ENCODE measurements at regions not wholly inside any gene's neighbourhood (a gene's known extent, or its start where the extent isn't known, plus 50 kb on each side); places are given as distances from the start of the nearest gene placed in this dataset.

DNA sequence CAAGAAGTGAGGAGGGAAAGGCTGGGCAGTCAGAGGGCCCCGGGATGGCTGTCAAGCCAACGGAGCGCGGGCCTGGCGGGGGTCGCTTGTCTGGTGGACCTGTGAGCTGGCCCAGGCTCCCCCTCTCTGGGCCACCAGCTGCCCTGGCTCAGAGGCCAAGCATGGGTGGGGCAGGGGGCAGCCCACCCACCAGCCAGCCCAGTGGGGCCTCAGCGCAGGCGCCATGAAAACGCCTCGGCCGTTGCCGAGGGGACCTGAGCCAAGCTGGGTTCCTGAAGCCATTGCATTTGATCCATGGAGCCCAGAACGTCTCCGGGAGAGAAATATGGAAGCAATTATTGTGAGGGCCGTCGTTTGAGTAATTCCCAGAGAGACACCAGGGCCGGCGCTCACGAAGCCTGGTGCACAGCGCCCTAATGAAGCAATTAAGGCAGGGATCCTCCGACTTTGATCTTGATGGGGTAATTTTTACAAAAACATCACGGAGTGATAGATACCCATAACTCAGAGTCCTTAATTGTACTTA lies 90.5 kb upstream of the TTC34 start:
- H3K9me3 ChIP-seq: no peaks in the 10 kb centered on the region
- H3K4me3 ChIP-seq: no peak overlapping the region
- H3K36me3 ChIP-seq: no peaks in the 10 kb centered on the region
- intact Hi-C loops (cut with DNase I): no loop called here
- FAIRE-seq (no peak), ATAC-seq (no peak), DNase-seq (no peak)
- no peaks in the 10 kb centered on the region for H3K27me3 ChIP-seq
- TF ChIP-seq, protein P1, sequence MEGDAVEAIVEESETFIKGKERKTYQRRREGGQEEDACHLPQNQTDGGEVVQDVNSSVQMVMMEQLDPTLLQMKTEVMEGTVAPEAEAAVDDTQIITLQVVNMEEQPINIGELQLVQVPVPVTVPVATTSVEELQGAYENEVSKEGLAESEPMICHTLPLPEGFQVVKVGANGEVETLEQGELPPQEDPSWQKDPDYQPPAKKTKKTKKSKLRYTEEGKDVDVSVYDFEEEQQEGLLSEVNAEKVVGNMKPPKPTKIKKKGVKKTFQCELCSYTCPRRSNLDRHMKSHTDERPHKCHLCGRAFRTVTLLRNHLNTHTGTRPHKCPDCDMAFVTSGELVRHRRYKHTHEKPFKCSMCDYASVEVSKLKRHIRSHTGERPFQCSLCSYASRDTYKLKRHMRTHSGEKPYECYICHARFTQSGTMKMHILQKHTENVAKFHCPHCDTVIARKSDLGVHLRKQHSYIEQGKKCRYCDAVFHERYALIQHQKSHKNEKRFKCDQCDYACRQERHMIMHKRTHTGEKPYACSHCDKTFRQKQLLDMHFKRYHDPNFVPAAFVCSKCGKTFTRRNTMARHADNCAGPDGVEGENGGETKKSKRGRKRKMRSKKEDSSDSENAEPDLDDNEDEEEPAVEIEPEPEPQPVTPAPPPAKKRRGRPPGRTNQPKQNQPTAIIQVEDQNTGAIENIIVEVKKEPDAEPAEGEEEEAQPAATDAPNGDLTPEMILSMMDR (IDR thresholded peaks at IDR 0.05): no peak
- H3K27ac ChIP-seq: no peak overlapping the region
- 55 to 72% methylated on average over 22 of the region's 22 CpGs for WGBS, 2 donors
- H3K4me1 ChIP-seq: no peaks in the 10 kb centered on the region

DNA sequence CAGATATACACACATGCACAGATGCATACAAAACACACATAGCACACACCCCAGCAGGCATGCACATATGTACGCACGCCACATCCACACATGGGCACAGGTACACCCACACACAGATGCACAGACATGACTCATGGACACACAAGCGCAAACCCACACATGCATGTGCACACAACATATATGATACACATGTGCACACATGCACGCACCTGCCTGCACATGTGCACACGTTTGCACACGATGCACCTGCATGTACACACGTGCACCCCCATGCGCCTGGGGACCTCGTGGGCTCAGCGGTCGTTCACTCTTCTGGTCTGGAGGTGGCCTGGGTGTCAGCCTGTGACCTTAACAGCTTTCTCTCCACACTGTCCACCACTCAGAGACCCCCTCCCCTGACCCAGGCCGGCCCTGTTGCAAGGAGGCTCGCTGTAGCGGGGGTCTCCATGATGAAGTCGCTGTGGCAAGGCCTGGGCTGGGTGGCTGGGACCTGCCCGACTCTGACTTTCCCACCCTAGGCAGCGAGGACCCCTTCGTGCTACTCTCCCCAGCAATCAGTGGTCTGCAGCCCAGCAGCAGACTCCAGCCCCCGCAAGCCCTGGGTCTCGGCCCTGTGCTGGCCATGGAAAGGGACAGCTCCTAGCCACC lies 92.1 kb upstream of the TTC34 start:
- Histone ChIP-seq H3K4me1 (no peaks in the 10 kb centered on the region), H3K9me3 (no peaks in the 10 kb centered on the region), H3K4me3 (no peak overlapping the region), H3K27ac (no peak overlapping the region), H3K27me3 (no peaks in the 10 kb centered on the region), H3K36me3 (no peaks in the 10 kb centered on the region)
- 59 to 70% methylated on average over 20 of the region's 20 CpGs for WGBS, 2 donors
- TF ChIP-seq, protein P1 (IDR thresholded peaks at IDR 0.05): no peak
- no peak for FAIRE-seq
- no peak for ATAC-seq
- DNase-seq: no peak
- intact Hi-C loops (cut with DNase I): no loop called here

DNA sequence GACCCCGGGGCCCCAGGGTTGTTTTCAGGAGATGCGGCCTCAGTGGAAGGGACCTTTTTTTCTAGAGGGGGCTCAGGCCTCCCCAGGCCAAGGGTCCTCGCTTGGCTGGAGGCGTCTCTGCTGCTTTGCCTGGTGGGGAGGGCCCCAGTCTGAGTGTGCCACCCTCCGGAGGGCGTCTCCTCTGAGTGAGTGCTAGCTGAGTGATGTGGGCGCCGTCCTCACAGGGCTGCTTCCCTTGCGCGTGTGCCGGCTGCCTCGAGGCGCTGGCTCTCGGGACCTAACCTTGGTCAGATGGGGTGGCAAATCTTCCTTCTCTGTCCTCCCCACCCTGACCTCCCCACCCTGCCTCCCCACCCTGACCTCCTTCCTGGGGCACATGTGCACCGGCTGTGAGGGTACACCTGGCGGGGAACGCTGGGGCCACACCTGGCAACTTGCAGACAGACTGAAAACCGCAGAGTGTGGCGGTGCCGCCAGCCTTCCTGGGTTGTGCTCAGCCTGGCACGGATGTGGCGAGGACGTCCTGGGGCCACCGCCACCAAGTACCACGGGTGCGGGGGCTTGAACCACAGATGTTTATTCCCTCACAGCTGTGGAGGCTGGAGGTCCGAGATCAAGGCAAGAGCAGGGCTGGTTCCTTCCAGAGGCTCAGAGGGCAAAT lies 93.0 kb upstream of the TTC34 start:
- Histone ChIP-seq H3K4me1 (no peaks in the 10 kb centered on the region), H3K4me3 (no peak overlapping the region), H3K36me3 (no peaks in the 10 kb centered on the region), H3K27me3 (no peaks in the 10 kb centered on the region), H3K27ac (no peak overlapping the region), H3K9me3 (no peaks in the 10 kb centered on the region)
- DNase-seq: no peak
- intact Hi-C loops (cut with DNase I): no loop called here
- WGBS, 2 donors: 71 to 87% methylated on average over 27 of the region's 27 CpGs
- FAIRE-seq: no peak
- TF ChIP-seq, protein P1 (IDR thresholded peaks at IDR 0.05): no peak
- no peak for ATAC-seq

DNA sequence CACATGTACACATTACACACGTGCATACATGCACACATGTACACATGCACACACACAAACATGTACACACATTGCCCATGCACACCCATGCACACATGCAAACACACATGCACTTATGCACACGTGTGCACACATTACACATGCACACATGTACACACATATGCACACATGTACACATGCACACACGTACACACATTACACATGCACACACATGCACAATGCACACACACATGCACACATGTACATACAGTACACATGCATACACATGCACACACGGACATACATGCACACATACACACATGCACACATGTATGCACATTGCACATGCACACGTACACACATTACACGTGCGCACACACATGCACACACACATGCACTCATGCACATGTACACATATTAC lies 95.3 kb upstream of the TTC34 start:
- Histone ChIP-seq H3K27me3 (no peaks in the 10 kb centered on the region), H3K36me3 (no peaks in the 10 kb centered on the region), H3K27ac (no peak overlapping the region), H3K9me3 (no peaks in the 10 kb centered on the region), H3K4me3 (no peak overlapping the region), H3K4me1 (no peaks in the 10 kb centered on the region)
- TF ChIP-seq, protein P1 (IDR thresholded peaks at IDR 0.05): no peak
- ATAC-seq: no peak
- WGBS, 2 donors: 65 to 78% methylated on average over 7 of the region's 7 CpGs
- DNase-seq: no peak
- intact Hi-C loops (cut with DNase I): no loop called here
- no peak for FAIRE-seq

DNA sequence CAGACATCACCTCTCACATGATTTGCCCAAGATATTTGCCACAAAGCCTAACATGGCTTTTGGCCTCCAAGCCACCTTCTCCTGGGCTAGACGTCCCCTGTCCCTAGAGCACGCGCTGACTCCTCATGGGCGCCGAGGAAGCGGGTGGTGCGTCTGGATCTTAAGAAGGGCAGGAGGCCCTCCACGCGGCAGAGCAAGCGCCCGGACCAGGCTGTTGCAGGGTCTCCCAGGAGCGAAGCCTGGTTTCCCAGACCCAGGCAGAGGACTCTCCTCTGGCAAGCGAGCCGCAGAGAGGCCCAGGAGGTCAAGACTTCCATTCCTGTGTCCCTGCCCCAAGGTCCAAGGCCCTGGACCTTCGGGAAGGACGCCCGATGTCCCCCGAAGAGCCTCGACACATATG lies 101.7 kb upstream of the TTC34 start:
- H3K4me1 ChIP-seq: no peaks in the 10 kb centered on the region
- WGBS, 2 donors: 74 to 83% methylated on average over 19 of the region's 19 CpGs
- intact Hi-C loops (cut with DNase I): no loop called here
- no peaks in the 10 kb centered on the region for H3K9me3 ChIP-seq
- TF ChIP-seq, protein P1 (IDR thresholded peaks at IDR 0.05): no peak
- no peak overlapping the region for H3K27ac ChIP-seq
- H3K4me3 ChIP-seq: no peak overlapping the region
- no peak for DNase-seq
- no peaks in the 10 kb centered on the region for H3K27me3 ChIP-seq
- FAIRE-seq: no peak
- H3K36me3 ChIP-seq: no peaks in the 10 kb centered on the region
- no peak for ATAC-seq

All from pancreas (tissue), 10 donors.